HUDEP-2 (cell line): ENCODE measurements at regions not wholly inside any gene's neighbourhood (a gene's known extent, or its start where the extent isn't known, plus 50 kb on each side); places are given as distances from the start of the nearest gene placed in this dataset.

Source experiments
- DNase-seq, 76 experiments: peaks; one replicate each; lab custom pipeline; 2025; ENCODE audit not compliant: unreplicated experiment in 76 of 76; lab: John Stamatoyannopoulos, UW

DNA sequence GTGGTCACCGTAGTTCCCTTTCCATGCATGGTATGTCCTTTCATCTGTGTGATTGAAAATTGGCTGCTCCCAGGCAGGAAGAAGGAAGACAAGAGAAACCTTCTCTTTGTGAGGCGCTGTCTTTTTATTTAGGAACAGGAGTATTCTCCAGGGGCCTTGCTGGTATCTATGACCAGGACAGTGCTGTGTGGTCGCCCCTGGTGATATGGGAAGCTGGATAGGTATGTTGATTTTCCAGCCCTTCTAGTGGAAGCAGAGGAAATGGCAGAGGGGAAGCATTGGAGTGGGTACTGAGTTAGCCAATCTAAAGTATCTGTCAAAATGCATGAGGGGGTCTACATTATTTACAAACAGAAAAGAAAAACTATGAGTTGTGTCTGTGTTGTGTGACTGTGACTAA lies 226.6 kb downstream of the MTX2 start:
- no peak for DNase-seq

DNA sequence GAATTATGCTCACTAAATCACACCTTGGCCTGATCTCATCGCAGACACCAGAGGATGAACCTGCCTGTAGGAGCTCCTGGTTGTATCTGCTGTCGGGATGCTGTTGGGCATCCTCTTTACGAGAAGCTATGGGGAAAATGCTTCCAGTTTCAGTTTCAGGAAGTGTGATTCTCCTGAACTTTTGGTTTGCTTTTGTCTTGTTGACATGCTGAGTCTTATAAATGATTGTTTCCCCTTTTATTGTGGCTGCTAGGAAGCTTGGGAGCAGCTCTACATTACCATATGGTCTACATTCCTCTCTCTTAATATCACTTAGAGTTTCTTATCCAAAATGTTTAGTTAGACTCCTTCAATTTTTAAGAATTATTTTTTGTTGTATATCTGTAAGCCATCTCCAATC lies 227.5 kb downstream of the MTX2 start:
- DNase-seq = no peak

DNA sequence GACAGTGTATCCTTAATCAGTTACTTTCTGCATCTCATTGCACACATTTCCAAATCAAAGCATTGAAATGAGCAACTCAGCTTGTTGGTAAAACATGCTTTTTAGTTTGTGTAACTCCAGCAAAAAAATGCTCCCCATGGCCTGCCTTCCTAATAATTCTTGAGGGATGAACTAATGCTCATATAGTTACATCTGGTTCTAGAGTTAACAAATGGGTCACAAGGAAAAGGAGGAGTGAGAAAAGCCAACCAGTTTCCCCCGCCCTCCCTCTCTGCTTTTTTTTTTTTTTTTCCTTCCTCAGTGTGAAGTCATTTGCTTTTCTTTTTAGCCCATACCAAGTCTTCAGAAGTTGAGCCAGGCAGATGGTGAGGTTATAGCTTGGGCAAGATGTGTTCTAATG lies 231.7 kb downstream of the MTX2 start:
- no peak for DNase-seq

DNA sequence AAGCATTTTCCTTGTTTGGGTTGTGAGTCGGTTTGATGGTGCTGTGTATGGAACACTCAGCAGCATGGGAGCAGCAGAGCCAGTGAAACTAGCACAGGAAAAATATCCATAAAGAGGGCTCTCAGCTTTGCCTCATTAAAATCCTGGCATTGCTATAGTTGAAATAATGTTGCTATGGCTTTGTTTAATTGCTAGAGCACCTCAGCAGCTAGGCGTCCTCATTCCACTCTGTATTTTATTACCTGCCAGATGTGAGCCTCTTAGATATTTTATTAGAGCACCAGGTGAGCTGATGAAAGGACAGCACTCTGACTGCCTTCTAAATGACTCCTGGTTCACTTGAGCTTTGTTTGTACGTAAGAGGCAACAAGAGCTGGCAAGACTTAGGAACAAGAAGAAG lies 232.4 kb downstream of the MTX2 start:
- DNase-seq = no peak

DNA sequence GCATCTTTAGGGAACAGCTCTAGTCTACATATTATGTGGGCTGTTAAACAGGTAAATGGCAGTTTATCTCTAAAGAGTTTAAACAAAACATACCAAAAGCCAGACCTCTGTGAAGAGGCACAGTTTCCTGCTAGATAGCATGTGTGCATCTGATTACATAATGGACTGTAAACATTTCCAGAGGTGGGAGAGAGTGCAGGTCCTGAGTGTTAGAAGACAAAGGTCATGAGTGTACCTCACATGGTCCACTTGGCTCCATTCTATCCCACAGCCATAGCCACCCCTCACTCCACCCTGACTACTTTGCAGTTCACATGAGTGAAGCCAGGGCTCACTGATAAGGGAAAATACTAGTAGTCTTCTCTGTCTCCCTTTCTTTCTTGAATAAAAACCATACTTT lies 233.4 kb downstream of the MTX2 start:
- no peak for DNase-seq

DNA sequence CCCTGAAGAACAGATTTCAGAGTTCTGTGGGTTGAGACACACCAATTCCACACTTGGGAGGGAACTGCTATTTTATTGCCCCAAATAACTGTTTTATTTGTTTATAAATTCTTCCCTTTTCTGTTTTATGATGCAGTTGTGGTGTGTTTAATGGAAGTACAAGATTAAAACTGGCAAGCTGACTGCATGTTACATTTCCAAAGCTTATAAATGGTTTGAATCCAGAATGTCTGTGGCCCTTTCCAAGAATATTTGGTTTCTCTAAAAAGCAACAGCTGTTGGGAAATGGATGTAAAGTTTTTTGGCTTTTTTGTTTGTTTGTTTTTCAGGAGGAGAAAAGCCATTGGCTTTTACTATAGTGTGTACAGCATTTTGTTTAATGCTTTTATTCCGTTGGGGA lies 234.5 kb downstream of the MTX2 start:
- DNase-seq = no peak

DNA sequence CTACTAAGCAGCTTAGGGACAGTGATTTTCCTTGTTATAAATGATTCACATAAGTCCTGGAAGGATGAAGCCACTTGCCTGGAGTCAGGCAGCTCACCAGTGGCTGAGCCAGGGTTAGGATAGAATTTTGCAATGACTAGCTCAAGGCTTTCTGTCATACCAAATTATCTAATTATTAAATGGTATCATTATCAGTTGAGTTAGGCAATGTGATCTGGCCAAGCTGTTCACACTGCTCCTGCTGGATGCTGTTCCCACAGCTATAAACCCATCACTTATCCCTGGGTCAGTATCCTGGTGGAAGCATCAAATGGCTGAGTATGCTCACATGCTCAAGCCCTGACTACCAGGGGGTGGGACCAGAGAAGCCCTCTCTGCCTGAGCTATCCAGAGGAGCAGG lies 235.2 kb downstream of the MTX2 start:
- no peak for DNase-seq

DNA sequence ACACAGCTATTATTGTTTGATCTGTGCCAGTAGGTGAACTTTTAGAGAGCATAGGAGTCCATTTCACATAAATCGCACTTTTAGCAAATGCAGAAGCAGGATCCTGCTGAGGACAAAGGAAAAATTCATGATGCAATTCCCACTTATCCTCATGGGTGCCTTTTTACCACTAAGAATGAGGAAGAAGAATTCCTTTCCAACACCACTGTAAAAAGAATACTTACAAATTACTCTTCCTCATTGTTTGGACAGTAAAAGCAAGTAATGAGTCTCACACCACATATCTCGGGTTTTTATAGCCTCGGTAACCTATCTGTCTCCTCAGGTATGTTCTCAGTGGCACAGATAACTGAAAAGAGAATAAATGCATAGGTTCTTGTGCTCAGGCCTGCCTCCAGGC lies 238.5 kb downstream of the MTX2 start:
- DNase-seq = no peak

DNA sequence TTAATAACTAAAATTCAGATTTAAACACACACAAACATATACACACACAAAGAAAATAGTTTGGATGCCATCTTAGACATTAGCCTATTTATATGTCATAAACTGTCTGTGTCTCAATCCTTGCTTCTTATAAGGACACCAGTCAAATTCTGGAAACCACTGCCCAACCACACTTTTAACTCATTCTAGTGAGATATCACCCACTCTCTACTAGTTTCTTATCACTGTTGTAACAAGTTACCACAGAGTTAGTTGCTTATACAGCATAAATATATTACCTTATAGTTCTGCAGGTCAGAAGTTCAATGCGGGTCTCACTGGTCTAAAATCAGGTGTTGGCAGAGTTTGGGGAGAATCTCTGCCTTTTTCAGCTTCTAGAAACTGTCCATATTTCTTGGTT lies 239.1 kb downstream of the MTX2 start:
- no peak for DNase-seq

DNA sequence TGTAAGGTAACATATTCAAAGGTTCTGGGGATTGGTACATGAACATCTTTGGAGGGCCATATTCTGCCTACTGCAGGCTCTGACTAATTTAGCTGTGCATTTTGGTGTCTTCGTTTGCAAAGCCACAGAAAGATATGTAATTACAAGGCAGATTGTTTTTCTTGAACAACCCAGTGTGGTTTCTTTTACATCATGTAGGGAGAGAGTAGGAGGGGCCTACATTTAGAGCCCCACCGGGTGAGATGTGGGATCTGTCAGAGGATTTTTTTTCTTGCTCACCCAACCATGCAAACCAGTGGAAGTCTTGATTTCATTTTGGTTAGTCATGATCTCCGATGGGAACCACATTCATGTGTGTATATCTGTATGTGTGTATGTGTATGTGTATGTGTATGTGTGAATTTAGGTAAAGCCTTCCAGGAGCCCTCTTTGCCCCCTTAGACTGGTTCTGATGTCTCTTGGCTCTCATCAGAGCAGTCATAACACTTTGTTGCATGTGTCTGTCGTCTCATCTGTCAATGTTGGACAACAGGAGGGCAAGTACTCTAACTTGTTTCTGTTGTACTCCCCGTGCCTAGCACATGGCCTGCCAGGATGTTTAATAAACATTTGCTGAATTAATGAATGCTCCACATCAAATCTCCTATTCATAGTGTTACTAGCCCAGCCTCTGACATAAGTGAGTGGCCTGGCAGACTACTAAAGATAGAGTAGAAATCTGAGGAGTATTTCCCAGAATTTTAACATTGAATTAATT lies 239.9 kb downstream of the MTX2 start:
- DNase-seq = no peak

DNA sequence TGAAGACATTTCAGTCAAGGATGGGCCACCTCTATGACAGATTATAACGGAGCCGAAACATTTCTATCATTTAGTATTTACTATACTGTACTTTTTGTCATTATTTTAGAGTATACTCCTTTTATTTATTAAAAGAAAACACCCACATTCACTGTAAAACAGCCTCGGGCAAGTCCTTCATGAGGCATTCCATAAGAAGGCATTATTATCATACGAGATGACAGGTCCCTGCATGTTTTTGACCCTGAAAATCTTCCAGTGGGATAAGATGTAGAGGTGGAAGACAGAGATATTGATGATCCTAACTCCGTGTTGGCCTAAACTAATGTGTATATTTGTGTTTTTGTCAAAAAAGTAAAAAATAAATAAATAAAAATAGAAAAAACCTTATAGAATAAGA lies 245.0 kb downstream of the MTX2 start:
- DNase-seq = no peak

DNA sequence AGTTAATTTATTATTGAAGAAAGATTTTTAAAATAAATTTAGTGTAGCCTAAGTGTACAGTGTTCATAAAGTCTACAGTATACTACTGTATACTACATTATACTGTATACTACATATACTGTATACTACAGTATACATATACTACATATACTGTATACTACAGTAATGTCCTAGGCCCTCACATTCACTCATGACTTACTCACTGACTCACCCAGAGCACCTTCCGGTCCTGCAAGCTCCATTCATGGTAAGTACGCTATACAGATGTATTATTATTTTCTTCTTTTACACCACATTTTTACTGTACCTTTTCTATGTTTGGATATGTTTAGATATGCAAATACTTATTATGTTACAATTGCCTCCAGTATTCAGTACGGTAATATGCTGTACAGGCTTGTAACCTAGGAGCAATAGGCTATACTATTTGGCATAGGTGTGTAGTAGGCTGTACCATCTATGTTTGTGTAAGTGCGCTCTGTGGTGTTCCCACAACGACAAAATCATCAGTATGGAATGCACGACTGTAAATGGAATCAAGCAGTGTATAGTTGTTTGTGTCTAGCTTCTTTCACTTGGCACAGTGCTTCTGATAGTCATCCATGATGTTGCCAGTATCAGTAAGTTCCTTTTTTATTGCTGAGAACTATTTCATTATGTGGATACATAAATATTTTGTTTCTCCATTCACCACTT lies 245.7 kb downstream of the MTX2 start:
- DNase-seq = no peak

DNA sequence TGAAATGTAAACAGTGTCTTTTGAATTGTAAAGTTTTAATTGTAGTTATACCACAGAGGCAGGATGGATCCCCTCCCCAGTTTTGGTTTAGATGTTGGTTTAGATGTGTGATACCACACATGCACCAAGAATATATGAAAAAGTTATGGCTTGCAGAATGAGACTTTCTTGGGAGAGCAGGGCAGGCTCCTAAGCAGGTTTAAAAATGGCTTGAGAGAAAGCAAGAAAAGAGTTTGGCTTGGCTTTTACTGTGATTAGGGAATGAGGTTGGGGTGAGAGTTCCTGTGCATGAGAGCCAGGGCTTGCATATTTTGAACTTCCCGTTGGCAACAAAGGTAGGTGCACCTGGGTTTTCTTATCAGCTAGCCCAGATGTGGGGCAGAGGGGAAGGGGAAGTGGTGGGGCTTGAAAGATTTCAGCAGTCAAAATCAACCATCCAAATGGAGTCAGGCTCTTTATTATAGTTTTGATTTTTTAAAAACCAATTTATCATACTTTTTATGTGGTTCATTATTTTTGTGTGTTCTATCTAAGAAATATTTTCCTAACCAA lies 246.9 kb downstream of the MTX2 start:
- DNase-seq = no peak

DNA sequence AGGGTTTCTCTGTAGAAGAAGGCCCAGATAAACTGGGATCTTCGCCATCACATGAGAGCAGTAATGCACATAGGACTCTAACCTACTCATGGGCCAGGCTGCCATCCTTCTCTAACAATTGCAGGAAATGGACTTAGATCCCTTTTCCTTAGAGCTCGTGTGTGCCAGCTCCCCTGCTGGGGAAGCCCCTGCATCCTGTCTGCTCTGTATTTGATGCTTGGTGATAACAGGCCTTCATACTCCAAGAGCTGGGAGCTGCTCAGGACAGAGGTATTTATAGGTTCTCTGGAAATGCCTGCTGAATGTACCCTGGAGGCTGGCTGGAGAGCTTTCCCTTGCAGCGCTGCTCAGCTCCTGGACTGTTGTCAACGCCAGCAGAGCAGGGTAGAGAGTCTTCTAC lies 249.6 kb downstream of the MTX2 start:
- DNase-seq = no peak

DNA sequence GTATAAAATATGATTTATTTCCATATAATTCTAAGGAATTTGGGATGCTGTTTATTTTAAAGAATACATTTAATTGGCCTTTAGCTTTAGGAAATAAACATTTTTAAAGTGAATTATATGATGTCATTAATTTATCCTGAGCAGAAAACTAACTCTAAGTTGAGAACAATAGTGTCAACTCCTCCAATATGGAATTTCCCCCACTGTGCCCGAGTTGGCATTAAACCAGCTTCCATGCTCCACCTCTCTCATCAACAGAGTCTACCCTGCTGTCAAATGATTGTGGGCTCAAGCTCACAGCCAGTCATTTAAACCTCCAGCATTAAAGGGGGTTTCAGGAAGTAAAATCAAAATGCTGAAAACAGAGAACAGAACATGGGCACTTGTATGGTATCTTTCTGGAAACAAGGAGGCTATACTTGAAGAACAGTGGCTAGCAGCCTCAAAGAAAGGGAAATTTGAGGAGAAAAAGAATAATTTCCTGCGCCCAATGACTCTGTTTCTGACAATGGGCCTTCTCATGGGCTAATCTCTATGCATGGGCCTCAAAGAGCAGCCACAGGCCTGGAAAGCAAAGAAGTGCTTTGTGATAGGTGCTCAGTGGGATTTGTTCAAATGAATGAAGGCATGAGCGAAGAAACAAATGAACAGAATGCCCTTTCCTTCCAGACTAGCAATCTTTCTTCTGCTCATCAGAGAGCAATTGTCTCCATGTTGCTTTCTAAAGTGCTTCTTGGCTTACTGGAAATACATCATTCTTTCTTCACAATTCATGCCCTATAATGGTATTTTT lies 252.8 kb downstream of the MTX2 start:
- no peak for DNase-seq

DNA sequence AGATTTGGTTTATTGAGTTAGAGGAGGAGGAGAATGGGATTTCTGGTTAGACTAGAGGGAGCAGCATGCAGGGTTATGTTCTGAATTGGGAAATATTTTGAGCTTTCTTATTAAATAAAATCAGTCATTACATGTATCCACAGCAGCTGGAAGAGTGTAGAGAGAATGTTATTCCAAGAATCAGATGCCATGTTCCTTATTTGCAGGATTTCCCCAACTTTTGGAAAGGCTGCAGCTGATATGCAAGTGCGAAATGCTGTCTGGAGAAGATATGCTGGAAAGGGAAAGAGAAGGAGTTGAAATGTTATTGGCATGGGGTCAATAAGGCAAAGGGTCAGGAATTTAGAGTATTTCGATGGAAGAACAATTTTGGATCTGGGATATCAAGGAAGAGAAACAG lies 255.8 kb downstream of the MTX2 start:
- no peak for DNase-seq

DNA sequence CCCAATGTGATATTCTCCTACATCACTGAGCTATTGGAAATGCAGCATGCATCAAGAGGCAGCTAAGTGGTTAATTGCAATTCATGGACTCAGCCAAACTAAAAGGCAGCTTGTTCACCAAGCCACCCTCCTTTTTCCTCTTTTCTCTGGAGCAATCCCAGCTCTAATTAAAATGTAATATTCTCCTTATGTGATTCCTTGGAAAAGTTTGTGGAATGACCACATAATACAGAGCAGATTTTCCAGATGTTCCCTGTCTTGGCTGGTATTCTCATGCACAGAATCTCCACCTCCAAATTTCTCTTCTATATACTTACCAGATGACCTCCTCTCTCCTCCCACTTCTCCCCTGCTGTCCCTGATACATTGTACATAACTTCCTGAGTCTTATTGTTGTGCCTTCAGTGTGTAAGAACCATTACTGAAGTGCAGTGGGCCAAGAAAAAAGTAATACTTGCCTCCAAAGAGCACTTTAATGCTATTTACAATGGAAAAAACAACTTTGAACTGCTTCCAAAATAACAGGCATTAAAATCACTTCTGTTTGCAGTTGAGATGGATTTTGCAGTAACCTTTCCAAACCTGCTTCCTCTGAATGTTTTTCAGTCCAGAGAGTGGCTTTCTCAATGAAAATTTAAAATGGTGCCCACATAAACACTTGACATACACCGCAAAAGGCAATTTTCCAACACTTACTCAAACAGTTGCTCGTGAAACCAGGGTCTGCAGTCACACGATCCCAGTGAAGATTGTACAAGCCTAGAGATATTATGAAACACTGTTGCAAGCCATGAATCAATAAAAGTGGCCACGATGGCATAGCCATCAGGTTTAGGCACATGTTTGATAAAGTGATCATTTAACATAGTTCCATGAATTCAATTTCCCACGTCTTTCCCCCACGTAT lies 258.0 kb downstream of the MTX2 start:
- no peak for DNase-seq

DNA sequence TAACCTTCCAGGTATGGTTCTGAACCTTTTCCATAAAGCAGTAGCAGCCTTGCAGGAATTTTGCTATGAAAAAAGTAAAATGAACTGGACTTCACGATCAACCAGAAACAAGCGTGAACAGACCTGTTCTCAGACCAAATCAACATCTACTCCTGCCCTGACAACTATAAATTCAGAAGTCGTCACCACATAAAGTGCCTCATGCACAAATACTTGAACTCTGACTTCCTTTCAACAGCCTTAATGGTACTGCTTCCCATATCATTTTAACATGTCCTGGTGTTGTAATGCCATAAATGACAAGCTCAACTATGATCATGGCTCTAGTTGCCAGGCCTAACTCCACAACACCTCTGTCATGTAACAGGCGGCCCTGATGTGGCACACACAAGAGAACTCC lies 262.4 kb downstream of the MTX2 start:
- DNase-seq = no peak

DNA sequence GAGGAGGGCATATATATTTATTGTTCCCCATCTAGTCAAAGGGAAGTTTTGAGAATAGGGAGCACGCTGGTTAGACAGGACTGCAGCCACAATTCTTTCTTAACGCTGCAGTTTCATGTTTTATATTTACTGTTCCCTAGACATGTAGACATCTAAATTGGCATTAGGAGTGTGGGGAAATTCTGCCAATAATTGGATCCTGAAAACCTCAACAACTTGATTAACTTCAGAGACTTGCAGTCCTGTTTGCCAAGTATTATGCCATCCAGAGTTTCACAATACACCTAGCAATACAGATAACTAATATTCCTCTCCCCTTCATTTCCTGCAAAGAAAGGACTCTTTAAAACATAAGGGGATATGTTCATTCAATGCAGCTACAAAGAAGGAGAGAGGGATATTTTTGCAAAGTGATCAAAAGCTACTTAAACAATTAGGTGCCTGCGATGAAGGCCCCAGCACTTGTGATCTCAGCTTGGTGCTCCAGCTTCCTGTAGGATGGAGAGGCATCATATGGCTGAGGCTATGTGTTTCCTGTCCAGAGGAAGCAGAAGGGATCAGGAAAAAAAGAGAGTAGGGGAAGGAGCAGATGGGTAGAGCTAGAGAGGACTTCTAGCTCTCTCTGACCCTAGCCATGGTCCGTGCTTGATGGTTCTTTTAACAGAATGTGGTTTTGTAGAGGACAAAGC lies 264.4 kb downstream of the MTX2 start:
- DNase-seq = no peak
